ENCODE measurements at regions not wholly inside any gene's neighbourhood (a gene's known extent, or its start where the extent isn't known, plus 50 kb on each side); places are given as distances from the start of the nearest gene placed in this dataset.
"Not testable (repeated sequence)": the region's sequence is repeated elsewhere in the genome, so short reads cannot be mapped to it uniquely, and the experiment has no call there.

- no peaks in the 10 kb centered on the region for H3K27me3 ChIP-seq (ENCODE audit: control insufficient read depth, insufficient read depth, low read length)
- DNase-seq, result no peak
- H3K27ac ChIP-seq (ENCODE audit: low read depth in 2 of 2, low read length in 2 of 2), result no peak overlapping the region
- H3K9me3 ChIP-seq (ENCODE audit: control insufficient read depth in 2 of 3, insufficient read depth in 1 of 3, low read length in 3 of 3), result no peaks in the 10 kb centered on the region
- no peaks in the 10 kb centered on the region for H3K36me3 ChIP-seq (ENCODE audit: control insufficient read depth in 2 of 3, insufficient read depth in 3 of 3, low read length in 3 of 3)
- H3K9ac ChIP-seq (ENCODE audit: low read length in 3 of 3), result no peak overlapping the region
- H3K4me3 ChIP-seq (ENCODE audit: low read length in 3 of 3), result peak overlapping the region in 1 of 3 donors; percentile 31
- no peak for TF ChIP-seq CTCF (IDR thresholded peaks at IDR 0.05; ENCODE audit: borderline replicate concordance, extremely low read depth, insufficient read depth)
- intact Hi-C loops (cut with DNase I), result no loop called here
- H3K4me1 ChIP-seq (ENCODE audit: control insufficient read depth in 2 of 3, insufficient read depth in 2 of 3, low read depth in 1 of 3, low read length in 3 of 3), result no peaks in the 10 kb centered on the region
- FAIRE-seq, result no peak
Measured at GRCh38 chr11:82403640-82404305, 329.9 kb downstream of the FAM181B start.

GRCh38 chr11:82398300-82398815 lies 335.3 kb downstream of the FAM181B start:
- H3K9me3 ChIP-seq (ENCODE audit: control insufficient read depth in 2 of 3, insufficient read depth in 1 of 3, low read length in 3 of 3), result peaks cover 0 to 3% (median 0%) of the 10 kb centered on the region in 3 donors
- no peak for TF ChIP-seq CTCF (IDR thresholded peaks at IDR 0.05; ENCODE audit: borderline replicate concordance, extremely low read depth, insufficient read depth)
- H3K4me1 ChIP-seq (ENCODE audit: control insufficient read depth in 2 of 3, insufficient read depth in 2 of 3, low read depth in 1 of 3, low read length in 3 of 3), result peaks cover 0 to 2% (median 0%) of the 10 kb centered on the region in 3 donors
- FAIRE-seq (no peak), DNase-seq (peak in 2 of 5 donors; percentile 1 to 16)
- H3K27me3 ChIP-seq (ENCODE audit: control insufficient read depth, insufficient read depth, low read length), result no peaks in the 10 kb centered on the region
- no peak overlapping the region for H3K9ac ChIP-seq (ENCODE audit: low read length in 3 of 3)
- no peaks in the 10 kb centered on the region for H3K36me3 ChIP-seq (ENCODE audit: control insufficient read depth in 2 of 3, insufficient read depth in 3 of 3, low read length in 3 of 3)
- H3K4me3 ChIP-seq (ENCODE audit: low read length in 3 of 3), result no peak overlapping the region
- peak overlapping the region in 1 of 2 donors; percentile 43 for H3K27ac ChIP-seq (ENCODE audit: low read depth in 2 of 2, low read length in 2 of 2)
- intact Hi-C loops (cut with DNase I), result no loop called here

- H3K27ac ChIP-seq (ENCODE audit: low read depth in 2 of 2, low read length in 2 of 2); H3K36me3 ChIP-seq (ENCODE audit: control insufficient read depth in 2 of 3, insufficient read depth in 3 of 3, low read length in 3 of 3); DNase-seq; FAIRE-seq; H3K4me3 ChIP-seq (ENCODE audit: low read length in 3 of 3); intact Hi-C loops (cut with DNase I); H3K9me3 ChIP-seq (ENCODE audit: control insufficient read depth in 2 of 3, insufficient read depth in 1 of 3, low read length in 3 of 3); H3K4me1 ChIP-seq (ENCODE audit: control insufficient read depth in 2 of 3, insufficient read depth in 2 of 3, low read depth in 1 of 3, low read length in 3 of 3); H3K27me3 ChIP-seq (ENCODE audit: control insufficient read depth, insufficient read depth, low read length); H3K9ac ChIP-seq (ENCODE audit: low read length in 3 of 3): not testable (repeated sequence)
Measured at GRCh38 chr11:82396639-82397038, 337.0 kb downstream of the FAM181B start.

- Histone ChIP-seq H3K36me3 (ENCODE audit: control insufficient read depth in 2 of 3, insufficient read depth in 3 of 3, low read length in 3 of 3) (no peaks in the 10 kb centered on the region), H3K9ac (ENCODE audit: low read length in 3 of 3) (no peak overlapping the region), H3K27me3 (ENCODE audit: control insufficient read depth, insufficient read depth, low read length) (no peaks in the 10 kb centered on the region), H3K4me1 (ENCODE audit: control insufficient read depth in 2 of 3, insufficient read depth in 2 of 3, low read depth in 1 of 3, low read length in 3 of 3) (no peaks in the 10 kb centered on the region), H3K4me3 (ENCODE audit: low read length in 3 of 3) (no peak overlapping the region), H3K9me3 (ENCODE audit: control insufficient read depth in 2 of 3, insufficient read depth in 1 of 3, low read length in 3 of 3) (no peaks in the 10 kb centered on the region), H3K27ac (ENCODE audit: low read depth in 2 of 2, low read length in 2 of 2) (no peak overlapping the region)
- intact Hi-C loops (cut with DNase I), result no loop called here
- no peak for FAIRE-seq
- no peak for DNase-seq
- TF ChIP-seq CTCF (IDR thresholded peaks at IDR 0.05; ENCODE audit: borderline replicate concordance, extremely low read depth, insufficient read depth), result no peak
Measured at GRCh38 chr11:82384308-82384707, 349.4 kb downstream of the FAM181B start.
